K562 (cell line): ENCODE measurements at regions not wholly inside any gene's neighbourhood (a gene's known extent, or its start where the extent isn't known, plus 50 kb on each side); places are given as distances from the start of the nearest gene placed in this dataset.

Experiments used
- DNMT1 ChIP-seq: fragments of 450-650 bp; IDR thresholded peaks from 2 replicates; pipeline ENCODE4 v1.6.1; 2016; ENCODE audit warnings: antibody characterized with exemption, mild to moderate bottlenecking
- HDAC6 ChIP-seq: IDR thresholded peaks from 2 replicates; pipeline ENCODE4 v1.6.1; 2012; ENCODE audit warnings: low read depth, mild to moderate bottlenecking, control low read depth, inconsistent platforms, low read length, moderate library complexity
- KHSRP ChIP-seq: fragments of 450-650 bp; IDR thresholded peaks from 2 replicates; pipeline ENCODE4 v1.6.1; 2017
- MYBL2 ChIP-seq, 2 experiments: fragments of 450-650 bp in 1 of 2; sonication (generic) in 1 of 2; formaldehyde crosslinking in 1 of 2; IDR thresholded peaks; 2 replicates each; pipeline versions ENCODE4 v1.6.1 to v1.8.1; 2017 to 2022; ENCODE audit warnings: borderline replicate concordance in 1 of 2, inconsistent platforms in 1 of 2, low read depth in 1 of 2, mild to moderate bottlenecking in 1 of 2, missing genetic modification reagents in 1 of 2, moderate library complexity in 1 of 2
- SFPQ ChIP-seq: fragments of 200-400 bp; formaldehyde crosslinking; IDR thresholded peaks from 2 replicates; pipeline ENCODE4 v1.6.1; 2017; ENCODE audit warnings: mild to moderate bottlenecking, low read depth, low read length, moderate library complexity
- TAF9B ChIP-seq: fragments of 450-650 bp; IDR thresholded peaks from 2 replicates; pipeline ENCODE4 v1.6.1; 2018; ENCODE audit warnings: mild to moderate bottlenecking; ENCODE audit not compliant: partially characterized antibody
- ZBTB1 ChIP-seq: sonication (generic); formaldehyde crosslinking; IDR thresholded peaks from 2 replicates; pipeline ENCODE4 v1.8.1; 2023; ENCODE audit warnings: missing genetic modification reagents, low read depth, mild to moderate bottlenecking, borderline replicate concordance
- ZNF184 ChIP-seq: sonication (generic); formaldehyde crosslinking; IDR thresholded peaks from 2 replicates; pipeline ENCODE4 v1.5.0; 2020; ENCODE audit warnings: missing genetic modification reagents
- ZNF449 ChIP-seq: fragments of 250-450 bp; sonication (Bioruptor Pico); IDR thresholded peaks from 2 replicates; pipeline ENCODE4 v1.8.0; 2022; ENCODE audit warnings: moderate library complexity, mild to moderate bottlenecking, inconsistent platforms
- ZNF764 ChIP-seq: fragments of 250-450 bp; sonication (Bioruptor Pico); IDR thresholded peaks from 2 replicates; pipeline ENCODE4 v1.4.0; 2020; ENCODE audit warnings: low read depth, mild to moderate bottlenecking, moderate library complexity
- TF ChIP-seq, protein P1 (sequence below): fragments of 450-650 bp; IDR thresholded peaks from 2 replicates; pipeline ENCODE4 v1.6.1; 2016; ENCODE audit warnings: mild to moderate bottlenecking
- TF ChIP-seq, protein P2 (sequence below): fragments of 450-650 bp; IDR thresholded peaks from 2 replicates; pipeline ENCODE4 v1.6.1; 2018; ENCODE audit not compliant: partially characterized antibody
- TF ChIP-seq, protein P3 (sequence below): fragments of 450-650 bp; IDR thresholded peaks from 2 replicates; pipeline ENCODE4 v1.6.1; 2016; ENCODE audit warnings: missing biosample characterization, missing genetic modification characterization
- TF ChIP-seq, protein P4 (sequence below): fragments of 450-650 bp; formaldehyde crosslinking; IDR thresholded peaks from 2 replicates; pipeline ENCODE4 v1.4.0; 2020; ENCODE audit warnings: mild to moderate bottlenecking

GRCh38 chr6:27157459-27158315 lies 89.8 kb upstream of the PRSS16 start (continued):
- TF ChIP-seq, protein P1, sequence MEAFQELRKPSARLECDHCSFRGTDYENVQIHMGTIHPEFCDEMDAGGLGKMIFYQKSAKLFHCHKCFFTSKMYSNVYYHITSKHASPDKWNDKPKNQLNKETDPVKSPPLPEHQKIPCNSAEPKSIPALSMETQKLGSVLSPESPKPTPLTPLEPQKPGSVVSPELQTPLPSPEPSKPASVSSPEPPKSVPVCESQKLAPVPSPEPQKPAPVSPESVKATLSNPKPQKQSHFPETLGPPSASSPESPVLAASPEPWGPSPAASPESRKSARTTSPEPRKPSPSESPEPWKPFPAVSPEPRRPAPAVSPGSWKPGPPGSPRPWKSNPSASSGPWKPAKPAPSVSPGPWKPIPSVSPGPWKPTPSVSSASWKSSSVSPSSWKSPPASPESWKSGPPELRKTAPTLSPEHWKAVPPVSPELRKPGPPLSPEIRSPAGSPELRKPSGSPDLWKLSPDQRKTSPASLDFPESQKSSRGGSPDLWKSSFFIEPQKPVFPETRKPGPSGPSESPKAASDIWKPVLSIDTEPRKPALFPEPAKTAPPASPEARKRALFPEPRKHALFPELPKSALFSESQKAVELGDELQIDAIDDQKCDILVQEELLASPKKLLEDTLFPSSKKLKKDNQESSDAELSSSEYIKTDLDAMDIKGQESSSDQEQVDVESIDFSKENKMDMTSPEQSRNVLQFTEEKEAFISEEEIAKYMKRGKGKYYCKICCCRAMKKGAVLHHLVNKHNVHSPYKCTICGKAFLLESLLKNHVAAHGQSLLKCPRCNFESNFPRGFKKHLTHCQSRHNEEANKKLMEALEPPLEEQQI: no peak; the same call in 1 of the 2 replicates
- TF ChIP-seq ZNF764 (0 out of 2 replicates have a peak, but pooled peaks have one; percentile 66), ZBTB1 (CRISPR knock-in tag) (no peak), KHSRP (no peak), DNMT1 (no peak), ZNF449 (no peak), ZNF184 (CRISPR knock-in tag) (no peak), SFPQ (no peak), TAF9B (no peak), HDAC6 (no peak), MYBL2 (IDR thresholded peaks at IDR 0.05; ENCODE audit: low read depth) (no peak), MYBL2 (CRISPR knock-in tag; IDR thresholded peaks at IDR 0.05; ENCODE audit: borderline replicate concordance) (no peak)
- TF ChIP-seq, protein P2, sequence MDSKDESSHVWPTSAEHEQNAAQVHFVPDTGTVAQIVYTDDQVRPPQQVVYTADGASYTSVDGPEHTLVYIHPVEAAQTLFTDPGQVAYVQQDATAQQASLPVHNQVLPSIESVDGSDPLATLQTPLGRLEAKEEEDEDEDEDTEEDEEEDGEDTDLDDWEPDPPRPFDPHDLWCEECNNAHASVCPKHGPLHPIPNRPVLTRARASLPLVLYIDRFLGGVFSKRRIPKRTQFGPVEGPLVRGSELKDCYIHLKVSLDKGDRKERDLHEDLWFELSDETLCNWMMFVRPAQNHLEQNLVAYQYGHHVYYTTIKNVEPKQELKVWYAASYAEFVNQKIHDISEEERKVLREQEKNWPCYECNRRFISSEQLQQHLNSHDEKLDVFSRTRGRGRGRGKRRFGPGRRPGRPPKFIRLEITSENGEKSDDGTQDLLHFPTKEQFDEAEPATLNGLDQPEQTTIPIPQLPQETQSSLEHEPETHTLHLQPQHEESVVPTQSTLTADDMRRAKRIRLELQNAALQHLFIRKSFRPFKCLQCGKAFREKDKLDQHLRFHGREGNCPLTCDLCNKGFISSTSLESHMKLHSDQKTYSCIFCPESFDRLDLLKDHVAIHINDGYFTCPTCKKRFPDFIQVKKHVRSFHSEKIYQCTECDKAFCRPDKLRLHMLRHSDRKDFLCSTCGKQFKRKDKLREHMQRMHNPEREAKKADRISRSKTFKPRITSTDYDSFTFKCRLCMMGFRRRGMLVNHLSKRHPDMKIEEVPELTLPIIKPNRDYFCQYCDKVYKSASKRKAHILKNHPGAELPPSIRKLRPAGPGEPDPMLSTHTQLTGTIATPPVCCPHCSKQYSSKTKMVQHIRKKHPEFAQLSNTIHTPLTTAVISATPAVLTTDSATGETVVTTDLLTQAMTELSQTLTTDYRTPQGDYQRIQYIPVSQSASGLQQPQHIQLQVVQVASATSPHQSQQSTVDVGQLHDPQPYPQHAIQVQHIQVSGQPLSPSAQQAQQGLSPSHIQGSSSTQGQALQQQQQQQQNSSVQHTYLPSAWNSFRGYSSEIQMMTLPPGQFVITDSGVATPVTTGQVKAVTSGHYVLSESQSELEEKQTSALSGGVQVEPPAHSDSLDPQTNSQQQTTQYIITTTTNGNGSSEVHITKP: peak; percentile 81
- TF ChIP-seq, protein P3, sequence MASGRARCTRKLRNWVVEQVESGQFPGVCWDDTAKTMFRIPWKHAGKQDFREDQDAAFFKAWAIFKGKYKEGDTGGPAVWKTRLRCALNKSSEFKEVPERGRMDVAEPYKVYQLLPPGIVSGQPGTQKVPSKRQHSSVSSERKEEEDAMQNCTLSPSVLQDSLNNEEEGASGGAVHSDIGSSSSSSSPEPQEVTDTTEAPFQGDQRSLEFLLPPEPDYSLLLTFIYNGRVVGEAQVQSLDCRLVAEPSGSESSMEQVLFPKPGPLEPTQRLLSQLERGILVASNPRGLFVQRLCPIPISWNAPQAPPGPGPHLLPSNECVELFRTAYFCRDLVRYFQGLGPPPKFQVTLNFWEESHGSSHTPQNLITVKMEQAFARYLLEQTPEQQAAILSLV (tag): no peak
- TF ChIP-seq, protein P4, sequence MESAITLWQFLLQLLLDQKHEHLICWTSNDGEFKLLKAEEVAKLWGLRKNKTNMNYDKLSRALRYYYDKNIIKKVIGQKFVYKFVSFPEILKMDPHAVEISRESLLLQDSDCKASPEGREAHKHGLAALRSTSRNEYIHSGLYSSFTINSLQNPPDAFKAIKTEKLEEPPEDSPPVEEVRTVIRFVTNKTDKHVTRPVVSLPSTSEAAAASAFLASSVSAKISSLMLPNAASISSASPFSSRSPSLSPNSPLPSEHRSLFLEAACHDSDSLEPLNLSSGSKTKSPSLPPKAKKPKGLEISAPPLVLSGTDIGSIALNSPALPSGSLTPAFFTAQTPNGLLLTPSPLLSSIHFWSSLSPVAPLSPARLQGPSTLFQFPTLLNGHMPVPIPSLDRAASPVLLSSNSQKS (CRISPR knock-in tag): no peak
